Lower leg skin (tissue), 3 donors: ENCODE measurements at regions not wholly inside any gene's neighbourhood (a gene's known extent, or its start where the extent isn't known, plus 50 kb on each side); places are given as distances from the start of the nearest gene placed in this dataset.

ENCODE experiments used
- POLR2A ChIP-seq, 2 donors: fragments of 450-650 bp; IDR thresholded peaks; one replicate each; pipeline ENCODE4 v1.6.1; 2016 to 2017; ENCODE audit warnings: antibody characterized with exemption in 2 of 2, mild to moderate bottlenecking in 1 of 2, moderate library complexity in 1 of 2
- TF ChIP-seq, protein P1 (sequence below), 3 donors: fragments of 450-650 bp; IDR thresholded peaks; one replicate each; pipeline ENCODE4 v1.5.1; 2016; ENCODE audit warnings: antibody characterized with exemption in 3 of 3, mild to moderate bottlenecking in 3 of 3, moderate library complexity in 2 of 3

DNA sequence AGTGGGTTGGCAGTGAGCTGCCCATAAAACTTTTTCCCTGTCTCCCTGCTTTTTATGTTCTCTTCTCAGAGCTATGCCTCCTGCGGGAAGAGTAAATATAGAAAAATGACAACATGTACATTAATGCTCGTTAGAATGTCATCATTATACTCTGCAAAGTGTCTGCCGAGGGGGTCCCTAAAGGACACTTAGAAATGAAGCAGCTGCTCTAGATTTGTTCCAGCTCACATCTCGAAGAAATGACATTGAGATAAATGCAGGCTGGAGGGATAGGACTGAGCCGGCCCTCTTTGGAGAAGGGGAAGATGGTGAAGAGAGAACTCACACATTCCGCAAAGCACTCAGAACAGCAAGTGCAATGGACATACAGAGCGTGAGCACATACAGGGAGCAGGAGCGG lies 240.0 kb downstream of the NXPE2 start:
- TF ChIP-seq, protein P1, sequence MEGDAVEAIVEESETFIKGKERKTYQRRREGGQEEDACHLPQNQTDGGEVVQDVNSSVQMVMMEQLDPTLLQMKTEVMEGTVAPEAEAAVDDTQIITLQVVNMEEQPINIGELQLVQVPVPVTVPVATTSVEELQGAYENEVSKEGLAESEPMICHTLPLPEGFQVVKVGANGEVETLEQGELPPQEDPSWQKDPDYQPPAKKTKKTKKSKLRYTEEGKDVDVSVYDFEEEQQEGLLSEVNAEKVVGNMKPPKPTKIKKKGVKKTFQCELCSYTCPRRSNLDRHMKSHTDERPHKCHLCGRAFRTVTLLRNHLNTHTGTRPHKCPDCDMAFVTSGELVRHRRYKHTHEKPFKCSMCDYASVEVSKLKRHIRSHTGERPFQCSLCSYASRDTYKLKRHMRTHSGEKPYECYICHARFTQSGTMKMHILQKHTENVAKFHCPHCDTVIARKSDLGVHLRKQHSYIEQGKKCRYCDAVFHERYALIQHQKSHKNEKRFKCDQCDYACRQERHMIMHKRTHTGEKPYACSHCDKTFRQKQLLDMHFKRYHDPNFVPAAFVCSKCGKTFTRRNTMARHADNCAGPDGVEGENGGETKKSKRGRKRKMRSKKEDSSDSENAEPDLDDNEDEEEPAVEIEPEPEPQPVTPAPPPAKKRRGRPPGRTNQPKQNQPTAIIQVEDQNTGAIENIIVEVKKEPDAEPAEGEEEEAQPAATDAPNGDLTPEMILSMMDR (IDR thresholded peaks at IDR 0.05): no peak
- TF ChIP-seq POLR2A (IDR thresholded peaks at IDR 0.05): no peak
